NCI-H2227 treated with DMSO at 0.1 percent for 48 hours (cell line): ENCODE measurements at regions not wholly inside any gene's neighbourhood (a gene's known extent, or its start where the extent isn't known, plus 50 kb on each side); places are given as distances from the start of the nearest gene placed in this dataset.

Source experiments
- DNase-seq: peaks from one replicate; lab custom pipeline; 2025; lab: John Stamatoyannopoulos, UW

GRCh38 chr11:79564288-79564925 lies 123.6 kb upstream of the TENM4 start:
- no peak for DNase-seq

- no peak for DNase-seq
Observed at GRCh38 chr11:79561496-79561895, 120.7 kb upstream of the TENM4 start.

GRCh38 chr11:79550809-79551208 lies 110.0 kb upstream of the TENM4 start:
- no peak for DNase-seq

GRCh38 chr11:79547256-79547655 lies 106.4 kb upstream of the TENM4 start:
- DNase-seq, result no peak

GRCh38 chr11:79546351-79546750 lies 105.5 kb upstream of the TENM4 start:
- no peak for DNase-seq

- DNase-seq, result no peak
Observed at GRCh38 chr11:79544361-79544760, 103.5 kb upstream of the TENM4 start.

GRCh38 chr11:79543101-79543500 lies 102.3 kb upstream of the TENM4 start:
- DNase-seq, result no peak

- no peak for DNase-seq
Observed at GRCh38 chr11:79541466-79541865, 100.6 kb upstream of the TENM4 start.

- no peak for DNase-seq
Observed at GRCh38 chr11:79538775-79539174, 97.9 kb upstream of the TENM4 start.

- no peak for DNase-seq
Observed at GRCh38 chr11:79536155-79536917, 95.5 kb upstream of the TENM4 start.

GRCh38 chr11:79535606-79536005 lies 94.8 kb upstream of the TENM4 start:
- DNase-seq, result no peak

- no peak for DNase-seq
Observed at GRCh38 chr11:79525257-79525656, 84.4 kb upstream of the TENM4 start.

- no peak for DNase-seq
Observed at GRCh38 chr11:79522626-79523025, 81.8 kb upstream of the TENM4 start.

GRCh38 chr11:79520086-79520485 lies 79.3 kb upstream of the TENM4 start:
- DNase-seq, result no peak

GRCh38 chr11:79515781-79516180 lies 75.0 kb upstream of the TENM4 start:
- no peak for DNase-seq

GRCh38 chr11:79514695-79515094 lies 73.9 kb upstream of the TENM4 start:
- DNase-seq, result no peak

GRCh38 chr11:79514290-79514689 lies 73.5 kb upstream of the TENM4 start:
- no peak for DNase-seq

- no peak for DNase-seq
Observed at GRCh38 chr11:79512706-79513469, 72.1 kb upstream of the TENM4 start.

GRCh38 chr11:79510960-79511359 lies 70.1 kb upstream of the TENM4 start:
- DNase-seq, result no peak

GRCh38 chr11:79508461-79508860 lies 67.6 kb upstream of the TENM4 start:
- DNase-seq, result no peak

GRCh38 chr11:79507706-79508105 lies 66.9 kb upstream of the TENM4 start:
- DNase-seq, result no peak

- no peak for DNase-seq
Observed at GRCh38 chr11:79506734-79507344, 66.0 kb upstream of the TENM4 start.

- no peak for DNase-seq
Observed at GRCh38 chr11:79506124-79506523, 65.3 kb upstream of the TENM4 start.
